ENCODE measurements at regions not wholly inside any gene's neighbourhood (a gene's known extent, or its start where the extent isn't known, plus 50 kb on each side); places are given as distances from the start of the nearest gene placed in this dataset.

GRCh38 chr1:193614275-193614674, 427.9 kb upstream of the B3GALT2 start:
- H3K9ac ChIP-seq (replicated peaks; ENCODE audit: extremely low read depth, insufficient read depth, low read length), result no peak overlapping the region
- ChIA-PET CTCF (no interaction called here), POLR2A (no interaction called here)
- H4K20me1 ChIP-seq (replicated peaks; ENCODE audit: control insufficient read depth, extremely low read depth, insufficient read depth, low read length), result no peaks in the 10 kb centered on the region
- no peaks in the 10 kb centered on the region for H3K9me1 ChIP-seq (replicated peaks; ENCODE audit: control insufficient read depth, extremely low read depth, insufficient read depth, low read length)
- peaks cover 13% of the 10 kb centered on the region for H3K4me1 ChIP-seq (ENCODE audit: control insufficient read depth, extremely low read depth, insufficient read depth, low read length)
- no peaks in the 10 kb centered on the region for H3K36me3 ChIP-seq (ENCODE audit: control insufficient read depth in 2 of 2, extremely low read depth in 1 of 2, insufficient read depth in 2 of 2, low read length in 2 of 2)
- FAIRE-seq (no peak), DNase-seq (ENCODE audit: low read depth, low spot score) (no peak)
- no peak for TF ChIP-seq POLR2AphosphoS5 (IDR thresholded peaks at IDR 0.05; ENCODE audit: insufficient read depth, low read depth, low read length)
- no peak for TF ChIP-seq MYC (IDR thresholded peaks at IDR 0.05; ENCODE audit: low read depth, low read length)
- TF ChIP-seq GATA2 (IDR thresholded peaks at IDR 0.05; ENCODE audit: insufficient read depth, insufficient read length, low read depth, low read length), result no peak
- no peak for TF ChIP-seq MAX (IDR thresholded peaks at IDR 0.05; ENCODE audit: insufficient read depth, insufficient read length)
- no peak for TF ChIP-seq POLR2A (IDR thresholded peaks at IDR 0.05; ENCODE audit: low read depth, low read length)
- TF ChIP-seq JUN (IDR thresholded peaks at IDR 0.05; ENCODE audit: borderline replicate concordance, insufficient read depth, insufficient read length, low read depth), result no peak
- no peak for TF ChIP-seq CTCF (IDR thresholded peaks at IDR 0.05; ENCODE audit: extremely low read depth in 1 of 2, insufficient read depth in 1 of 2, low read depth in 1 of 2, low read length in 2 of 2)
- TF ChIP-seq FOS (IDR thresholded peaks at IDR 0.05; ENCODE audit: borderline replicate concordance, insufficient read depth, low read length), result no peak
- TF ChIP-seq EZH2 (IDR thresholded peaks at IDR 0.05; ENCODE audit: borderline replicate concordance, low read depth, low read length, severe bottlenecking), result no peak
- no peaks in the 10 kb centered on the region for H3K9me3 ChIP-seq (replicated peaks; ENCODE audit: control insufficient read depth, insufficient read depth, low read length)
- intact Hi-C loops (cut with micrococcal nuclease), result no loop called here
- no peaks in the 10 kb centered on the region for H3K27me3 ChIP-seq (ENCODE audit: control insufficient read depth in 2 of 2, insufficient read depth in 2 of 2, low read length in 2 of 2)
- H3K4me2 ChIP-seq (ENCODE audit: insufficient read depth, low read length), result no peak overlapping the region
- H3K4me3 ChIP-seq (replicated peaks in 1 of 3; ENCODE audit: insufficient read depth in 1 of 3, low read depth in 1 of 3, low read length in 3 of 3), result no peak overlapping the region
- BruUV-seq (replicated peaks), result TSS peak; percentile 99
- H3K79me2 ChIP-seq (ENCODE audit: control insufficient read depth, insufficient read depth, low read length), result no peaks in the 10 kb centered on the region
- dilution Hi-C loops (cut with MboI; ENCODE audit: extremely low pct_ligation_motif_present, low sequenced_read_pairs), result no loop called here
- peak overlapping the region; percentile 33 for H2AFZ ChIP-seq (ENCODE audit: low read depth, low read length)
- H3K27ac ChIP-seq (ENCODE audit: insufficient read depth, low read depth, low read length), result peak overlapping the region; percentile 95
